ENCODE measurements at regions not wholly inside any gene's neighbourhood (a gene's known extent, or its start where the extent isn't known, plus 50 kb on each side); places are given as distances from the start of the nearest gene placed in this dataset.
A peak's percentile ranks its signal among the peaks of the same experiment; 100 is the strongest.

DNA sequence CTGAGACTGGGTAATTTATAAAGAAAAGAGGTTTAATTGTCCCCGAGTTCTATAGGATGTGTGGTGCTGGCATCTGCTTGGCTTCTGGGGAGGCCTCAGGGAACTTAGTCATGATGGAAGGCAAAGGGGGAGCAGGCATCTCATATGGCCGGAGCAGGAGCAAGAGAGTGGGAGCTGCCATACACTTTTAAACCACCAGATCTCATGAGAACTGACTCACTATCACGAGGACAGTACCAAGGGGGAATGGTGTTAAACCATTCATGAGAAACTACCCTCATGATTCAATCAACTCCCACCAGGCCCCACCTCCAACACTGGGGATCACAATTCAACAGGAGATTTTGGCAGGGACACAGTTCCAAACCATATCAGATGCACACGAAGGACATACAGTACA is 199.9 kb upstream of the DPP6 start:
- intact Hi-C loops (cut with DNase I; ENCODE audit: low total_unique reads) (no loop called here), in situ Hi-C loops (cut with MboI; ENCODE audit: low sequenced_read_pairs in 4 of 4) (no loop called here)
- Histone ChIP-seq H3K36me3 (no peaks in the 10 kb centered on the region), H3K27me3 (no peaks in the 10 kb centered on the region), H3K4me1 (no peaks in the 10 kb centered on the region), H3K4me3 (no peak overlapping the region), H3K9me3 (no peaks in the 10 kb centered on the region), H3K27ac (no peak overlapping the region)
- no peak for TF ChIP-seq POLR2A (IDR thresholded peaks at IDR 0.05)
- TF ChIP-seq, protein P1, sequence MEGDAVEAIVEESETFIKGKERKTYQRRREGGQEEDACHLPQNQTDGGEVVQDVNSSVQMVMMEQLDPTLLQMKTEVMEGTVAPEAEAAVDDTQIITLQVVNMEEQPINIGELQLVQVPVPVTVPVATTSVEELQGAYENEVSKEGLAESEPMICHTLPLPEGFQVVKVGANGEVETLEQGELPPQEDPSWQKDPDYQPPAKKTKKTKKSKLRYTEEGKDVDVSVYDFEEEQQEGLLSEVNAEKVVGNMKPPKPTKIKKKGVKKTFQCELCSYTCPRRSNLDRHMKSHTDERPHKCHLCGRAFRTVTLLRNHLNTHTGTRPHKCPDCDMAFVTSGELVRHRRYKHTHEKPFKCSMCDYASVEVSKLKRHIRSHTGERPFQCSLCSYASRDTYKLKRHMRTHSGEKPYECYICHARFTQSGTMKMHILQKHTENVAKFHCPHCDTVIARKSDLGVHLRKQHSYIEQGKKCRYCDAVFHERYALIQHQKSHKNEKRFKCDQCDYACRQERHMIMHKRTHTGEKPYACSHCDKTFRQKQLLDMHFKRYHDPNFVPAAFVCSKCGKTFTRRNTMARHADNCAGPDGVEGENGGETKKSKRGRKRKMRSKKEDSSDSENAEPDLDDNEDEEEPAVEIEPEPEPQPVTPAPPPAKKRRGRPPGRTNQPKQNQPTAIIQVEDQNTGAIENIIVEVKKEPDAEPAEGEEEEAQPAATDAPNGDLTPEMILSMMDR (IDR thresholded peaks at IDR 0.05 in 4 of 5, conservative IDR thresholded peaks at IDR 0.05 in 1 of 5) = no peak
- DNase-seq (no peak), ATAC-seq (no peak)

DNA sequence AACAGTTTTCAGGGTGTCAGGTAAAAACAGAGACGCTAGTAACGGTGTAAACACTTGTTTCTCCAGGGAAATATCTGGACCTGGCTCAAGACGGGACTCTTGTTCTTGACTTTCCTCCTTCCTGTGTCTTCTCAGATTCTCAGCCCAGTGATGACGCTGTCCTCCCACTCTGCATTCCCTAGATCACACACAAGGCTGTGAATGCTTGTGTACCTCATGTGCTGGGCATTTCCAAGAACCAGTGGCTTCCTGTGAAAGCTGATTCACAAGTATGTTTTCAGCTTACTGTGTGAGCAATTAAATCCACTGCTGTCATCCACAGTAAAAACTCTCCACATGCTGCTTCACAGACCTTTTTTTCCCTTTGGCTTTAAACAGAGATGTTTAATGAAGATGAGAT is 193.8 kb upstream of the DPP6 start:
- no peak for DNase-seq
- no peak for ATAC-seq
- no peak overlapping the region for H3K4me3 ChIP-seq
- intact Hi-C loops (cut with DNase I; ENCODE audit: low total_unique reads) = no loop called here
- H3K9me3 ChIP-seq = no peaks in the 10 kb centered on the region
- no peaks in the 10 kb centered on the region for H3K36me3 ChIP-seq
- in situ Hi-C loops (cut with MboI; ENCODE audit: low sequenced_read_pairs in 4 of 4) = no loop called here
- H3K27me3 ChIP-seq = no peaks in the 10 kb centered on the region
- H3K4me1 ChIP-seq = no peaks in the 10 kb centered on the region
- H3K27ac ChIP-seq = no peak overlapping the region
- TF ChIP-seq POLR2A (IDR thresholded peaks at IDR 0.05) = no peak
- TF ChIP-seq, protein P1 (IDR thresholded peaks at IDR 0.05 in 4 of 5, conservative IDR thresholded peaks at IDR 0.05 in 1 of 5) = no peak

DNA sequence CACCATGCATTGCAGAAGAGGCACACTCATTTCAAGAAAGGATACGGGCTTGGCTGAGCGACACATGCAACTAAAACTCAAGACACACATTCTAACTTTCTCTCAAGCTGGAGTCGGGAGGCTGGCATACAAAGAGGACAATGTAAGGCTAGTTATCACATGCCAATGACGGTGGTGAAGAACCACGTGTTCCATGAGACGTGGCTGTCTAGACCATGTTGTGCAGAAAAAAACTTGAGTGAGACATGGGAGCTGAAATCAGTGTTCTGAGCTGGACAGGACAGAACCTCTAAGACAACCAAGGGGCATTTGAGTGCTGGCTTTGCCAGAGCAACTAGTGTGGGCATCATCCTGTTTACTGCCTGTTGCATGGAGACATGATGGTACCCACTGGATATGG is 193.0 kb upstream of the DPP6 start:
- ATAC-seq (no peak), DNase-seq (no peak)
- in situ Hi-C loops (cut with MboI; ENCODE audit: low sequenced_read_pairs in 4 of 4) = no loop called here
- Histone ChIP-seq H3K9me3 (no peaks in the 10 kb centered on the region), H3K27me3 (no peaks in the 10 kb centered on the region), H3K4me1 (no peaks in the 10 kb centered on the region), H3K27ac (no peak overlapping the region), H3K4me3 (no peak overlapping the region), H3K36me3 (no peaks in the 10 kb centered on the region)
- TF ChIP-seq POLR2A (IDR thresholded peaks at IDR 0.05) = no peak
- TF ChIP-seq, protein P1 (IDR thresholded peaks at IDR 0.05 in 4 of 5, conservative IDR thresholded peaks at IDR 0.05 in 1 of 5) = no peak
- intact Hi-C loops (cut with DNase I; ENCODE audit: low total_unique reads) = no loop called here

DNA sequence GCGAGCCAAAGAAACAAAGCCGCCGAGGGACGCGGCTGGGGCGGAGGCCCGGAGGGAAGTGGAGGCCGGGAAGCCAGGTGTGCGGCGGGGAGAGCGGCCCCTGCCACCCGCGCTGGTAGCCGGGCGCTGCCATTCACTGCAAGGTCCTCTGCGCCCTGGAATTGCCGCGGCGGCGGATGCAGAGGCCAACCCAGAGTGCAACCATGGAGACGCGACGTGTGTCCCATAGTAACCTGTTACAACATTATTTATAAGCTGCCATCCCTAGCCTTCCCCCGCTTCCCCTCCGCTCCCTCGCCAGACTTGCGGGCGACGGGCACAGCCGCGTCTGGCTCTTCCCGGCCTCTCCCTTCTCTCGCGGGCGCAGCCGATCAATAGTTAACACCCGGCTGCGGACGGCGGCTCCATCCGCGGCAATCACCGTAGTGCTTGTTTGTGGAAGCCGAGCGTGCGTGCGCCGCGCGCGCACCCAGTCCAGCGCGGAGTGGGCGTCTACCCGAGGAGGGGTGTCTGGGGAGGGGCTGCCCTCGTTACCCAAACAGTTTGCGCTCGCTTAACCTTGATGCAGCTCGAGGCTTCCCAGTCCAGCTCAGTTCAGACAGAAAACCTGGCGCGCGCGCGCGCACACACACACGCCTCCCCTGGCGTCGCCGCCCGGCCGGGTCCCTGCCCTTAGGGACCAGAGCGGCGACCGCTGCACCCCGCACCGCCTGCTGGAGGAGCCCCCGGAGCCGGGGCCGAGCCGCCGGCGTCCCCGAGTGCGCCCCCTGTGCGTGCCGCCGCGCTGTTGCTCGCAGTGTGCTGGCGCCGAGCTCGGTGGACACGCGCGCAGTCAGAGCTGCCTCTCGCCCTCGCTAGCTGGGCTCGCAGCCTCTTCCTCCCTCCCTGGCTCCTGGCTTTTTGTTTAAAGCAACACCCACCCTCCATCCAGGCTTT is 165.4 kb upstream of the DPP6 start:
- ATAC-seq (no peak), DNase-seq (no peak)
- in situ Hi-C loops (cut with MboI; ENCODE audit: low sequenced_read_pairs in 4 of 4) = no loop called here
- Histone ChIP-seq H3K4me1 (peaks cover 0 to 5% of the 10 kb centered on the region in 2 donors), H3K27me3 (peaks cover 25 to 41% (median 36%) of the 10 kb centered on the region in 3 donors), H3K9me3 (no peaks in the 10 kb centered on the region), H3K27ac (no peak overlapping the region), H3K36me3 (no peaks in the 10 kb centered on the region), H3K4me3 (peak overlapping the region; percentile 29 to 34 (median 33))
- TF ChIP-seq POLR2A (IDR thresholded peaks at IDR 0.05) = no peak
- TF ChIP-seq, protein P1 (IDR thresholded peaks at IDR 0.05 in 4 of 5, conservative IDR thresholded peaks at IDR 0.05 in 1 of 5) = no peak
- intact Hi-C loops (cut with DNase I; ENCODE audit: low total_unique reads) = no loop called here

All from gastrocnemius medialis (tissue), 4 donors.